Panc1 (cell line): ENCODE measurements at regions not wholly inside any gene's neighbourhood (a gene's known extent, or its start where the extent isn't known, plus 50 kb on each side); places are given as distances from the start of the nearest gene placed in this dataset.

Source experiments
- ATAC-seq: fragments of 200-7000 bp; cut with Tn5 transposase; 2 replicates; pipeline ENCODE4 v1.9.1; 2020; ENCODE audit warnings: mild to moderate bottlenecking, moderate library complexity
- BruUV-seq: library from RNA; stranded (reverse); fragments of 400-500 nt; replicated peaks from 2 replicates; lab custom pipeline; 2021; lab: Mats Ljungman, UMichigan
- CTCF ChIA-PET: fragments of 300-600 bp; sonication (Branson Sonifier 250); formaldehyde crosslinking; loops from one replicate; lab custom pipeline; 2022; ENCODE audit warnings: antibody characterized with exemption; lab: Charles Lee
- POLR2A ChIA-PET: fragments of 300-600 bp; sonication (Branson Sonifier 250); formaldehyde crosslinking; loops from one replicate; lab custom pipeline; 2022; ENCODE audit warnings: antibody characterized with exemption; lab: Charles Lee
- DNase-seq: peaks from one replicate; pipeline ENCODE4 v3.0.0-alpha.2; 2010; ENCODE audit warnings: low read depth, low spot score
- H3K27ac ChIP-seq: 2 replicates; pipeline ENCODE4 v1.5.1; 2011; ENCODE audit warnings: mild to moderate bottlenecking, low read length, inconsistent platforms
- H3K27me3 ChIP-seq: fragments of 200-500 bp; sonication (Bioruptor generic); 2 replicates; pipeline ENCODE4 v1.6.0; 2014; ENCODE audit warnings: low read length, inconsistent platforms; ENCODE audit not compliant: control insufficient read depth, insufficient read depth
- H3K36me3 ChIP-seq: fragments of 200-500 bp; sonication (Bioruptor generic); 2 replicates; pipeline ENCODE4 v1.5.1; 2014; ENCODE audit warnings: inconsistent platforms, mild to moderate bottlenecking, low read length, moderate library complexity; ENCODE audit not compliant: control insufficient read depth, insufficient read depth
- H3K4me1 ChIP-seq: 2 replicates; pipeline ENCODE4 v1.5.1; 2011; ENCODE audit warnings: inconsistent platforms, mild to moderate bottlenecking, low read length, moderate library complexity; ENCODE audit not compliant: control insufficient read depth, insufficient read depth
- H3K4me3 ChIP-seq, 2 experiments: 2 replicates each; pipeline ENCODE4 v1.5.1; 2011 to 2012; ENCODE audit warnings: low read depth in 2 of 2, low read length in 2 of 2, mild to moderate bottlenecking in 2 of 2, inconsistent platforms in 1 of 2, moderate library complexity in 1 of 2
- H3K9me3 ChIP-seq: fragments of 200-500 bp; sonication (Bioruptor generic); 2 replicates; pipeline ENCODE4 v1.5.1; 2014; ENCODE audit warnings: low read depth, mild to moderate bottlenecking, inconsistent platforms, low read length, moderate library complexity; ENCODE audit not compliant: control insufficient read depth, insufficient read depth
- CTCF ChIP-seq: fragments of 450-650 bp; IDR thresholded peaks from 2 replicates; pipeline ENCODE4 v1.5.1; 2017; ENCODE audit warnings: mild to moderate bottlenecking
- POLR2AphosphoS5 ChIP-seq: IDR thresholded peaks from 2 replicates; pipeline ENCODE4 v1.6.1; 2012; ENCODE audit warnings: mild to moderate bottlenecking, low read depth, low read length, moderate library complexity
- REST ChIP-seq, 2 experiments: IDR thresholded peaks; 2 replicates each; pipeline ENCODE4 v1.6.1; 2011 to 2012; ENCODE audit warnings: low read depth in 2 of 2, control low read depth in 1 of 2, low read length in 1 of 2, mild to moderate bottlenecking in 1 of 2, moderate library complexity in 1 of 2; ENCODE audit not compliant: insufficient read depth in 1 of 2
- SIN3A ChIP-seq: IDR thresholded peaks from 2 replicates; pipeline ENCODE4 v1.6.1; 2012; ENCODE audit warnings: low read depth, mild to moderate bottlenecking, low read length, moderate library complexity, borderline replicate concordance; ENCODE audit not compliant: insufficient read depth
- TCF7L2 ChIP-seq: IDR thresholded peaks from 2 replicates; pipeline ENCODE4 v1.6.1; 2011; ENCODE audit warnings: mild to moderate bottlenecking, low read depth, low read length, inconsistent platforms
- in situ Hi-C: cut with HindIII; loops from 2 replicates; pipeline ENCODE4 v1.10.0; 2016; ENCODE audit warnings: low sequenced_read_pairs, low pct_unique_long_range_greater_than_20kb
- intact Hi-C: fragments of 100-400 bp; cut with micrococcal nuclease; formaldehyde crosslinking; loops from one replicate; pipeline ENCODE4 v1.10.0; 2022; ENCODE audit not compliant: unreplicated experiment

GRCh38 chr15:62757535-62757934, 285.0 kb upstream of the TPM1 start:
- ChIA-PET CTCF (interaction anchor here (2.6 kb wide), 1 partner anchor 15 kb away, joined by 11 read pairs; no protein-coding TSS in a partner anchor), POLR2A (no interaction called here)
- Histone ChIP-seq H3K27ac (no peak overlapping the region), H3K36me3 (no peaks in the 10 kb centered on the region), H3K9me3 (no peaks in the 10 kb centered on the region), H3K27me3 (no peaks in the 10 kb centered on the region), H3K4me3 (no peak overlapping the region), H3K4me1 (no peaks in the 10 kb centered on the region)
- in situ Hi-C loops = no loop called here
- BruUV-seq = no TSS peak
- DNase-seq (no peak), ATAC-seq (no peak)
- TF ChIP-seq TCF7L2 = no peak
- TF ChIP-seq CTCF = no peak
- no peak for TF ChIP-seq SIN3A
- TF ChIP-seq REST (IDR thresholded peaks at IDR 0.05; ENCODE audit: insufficient read depth in 1 of 2, low read depth in 2 of 2, low read length in 1 of 2) = no peak
- TF ChIP-seq POLR2AphosphoS5 = no peak
- intact Hi-C loops = no loop called here

GRCh38 chr15:62758126-62758951, 284.2 kb upstream of the TPM1 start:
- ChIA-PET CTCF (interaction anchor here (1.1 kb wide), 1 partner anchor 16 kb away, joined by 5 read pairs; no protein-coding TSS in a partner anchor), POLR2A (no interaction called here)
- no peaks in the 10 kb centered on the region for H3K36me3 ChIP-seq
- no peak overlapping the region for H3K4me3 ChIP-seq
- no peaks in the 10 kb centered on the region for H3K4me1 ChIP-seq
- H3K27me3 ChIP-seq = no peaks in the 10 kb centered on the region
- peak; percentile 38 for DNase-seq
- H3K27ac ChIP-seq = no peak overlapping the region
- in situ Hi-C loops = no loop called here
- peak; percentile 57; the same call in 1 of the 2 replicates for ATAC-seq
- intact Hi-C loops = no loop called here
- no TSS peak for BruUV-seq
- TF ChIP-seq REST (IDR thresholded peaks at IDR 0.05; ENCODE audit: insufficient read depth in 1 of 2, low read depth in 2 of 2, low read length in 1 of 2) (no peak), SIN3A (no peak), TCF7L2 (no peak), POLR2AphosphoS5 (no peak), CTCF (no peak)
- no peaks in the 10 kb centered on the region for H3K9me3 ChIP-seq
